Aorta (tissue), 5 donors: ENCODE measurements at regions not wholly inside any gene's neighbourhood (a gene's known extent, or its start where the extent isn't known, plus 50 kb on each side); places are given as distances from the start of the nearest gene placed in this dataset.

Experiments used
- ATAC-seq: fragments of 200-7000 bp; cut with Tn5 transposase; one replicate; pipeline ENCODE4 v1.9.1; 2022; ENCODE audit warnings: moderate library complexity; ENCODE audit not compliant: low FRiP score
- DNase-seq, 2 donors: peaks; one replicate each; pipeline ENCODE4 v3.0.0-alpha.2; 2020
- H3K27ac ChIP-seq, 2 donors: one replicate each; pipeline ENCODE4 v1.5.1; 2013; ENCODE audit warnings: low read length in 2 of 2, mild to moderate bottlenecking in 2 of 2, moderate library complexity in 2 of 2, control low read depth in 1 of 2, inconsistent platforms in 1 of 2, low read depth in 1 of 2
- H3K27me3 ChIP-seq, 2 donors: one replicate each; pipeline ENCODE4 v1.6.1; 2013; ENCODE audit warnings: control low read depth in 1 of 2, low read length in 1 of 2, mild to moderate bottlenecking in 1 of 2, moderate library complexity in 1 of 2; ENCODE audit not compliant: insufficient read depth in 2 of 2, control insufficient read depth in 1 of 2
- H3K36me3 ChIP-seq, 2 donors: one replicate each; pipeline ENCODE4 v1.6.1; 2013; ENCODE audit warnings: control low read depth in 1 of 2, low read length in 1 of 2, mild to moderate bottlenecking in 1 of 2; ENCODE audit not compliant: insufficient read depth in 2 of 2, control insufficient read depth in 1 of 2
- H3K4me1 ChIP-seq, 2 donors: one replicate each; pipeline ENCODE4 v1.6.1; 2013; ENCODE audit warnings: low read length in 2 of 2, control low read depth in 1 of 2, mild to moderate bottlenecking in 1 of 2, moderate library complexity in 1 of 2; ENCODE audit not compliant: insufficient read depth in 2 of 2, control insufficient read depth in 1 of 2
- H3K4me3 ChIP-seq, 2 donors: one replicate each; pipeline ENCODE4 v1.5.1; 2013; ENCODE audit warnings: low read length in 2 of 2, control low read depth in 1 of 2, mild to moderate bottlenecking in 1 of 2
- H3K9me3 ChIP-seq: one replicate; pipeline ENCODE4 v1.6.1; 2013; ENCODE audit warnings: mild to moderate bottlenecking, low read length; ENCODE audit not compliant: control insufficient read depth
- WGBS, 2 donors: extraction: QIAGEN DNeasy Blood & Tissue Kit; methylation state at CpG; one replicate each; pipeline ENCODE4 v1.1.7; 2013; 5-methylcytosine and 5-hydroxymethylcytosine counted together
- intact Hi-C, 2 donors: fragments of 100-400 bp; cut with DNase I; formaldehyde crosslinking; loops; one replicate each; pipeline versions ENCODE4 v1.14.2 to v1.15.0; 2022
- donor health status: healthy with polysubstance abuse.
- donor health status: Bipolar disorder and iron deficiency.
- donor health status: DM: no; HTN: no; CAD: no.
- donor health status: DM: no; HTN: no; CAD: no.
- donor health status: DM: yes; HTN: yes; CAD: no.

- H3K36me3 ChIP-seq: no peaks in the 10 kb centered on the region
- no peaks in the 10 kb centered on the region for H3K4me1 ChIP-seq
- intact Hi-C loops: no loop called here
- no peaks in the 10 kb centered on the region for H3K27me3 ChIP-seq
- DNase-seq (no peak), ATAC-seq (no peak)
- H3K27ac ChIP-seq: no peak overlapping the region
- H3K4me3 ChIP-seq: no peak overlapping the region
- WGBS, 2 donors: 70 to 78% methylated on average over 5 of the region's 5 CpGs
- no peaks in the 10 kb centered on the region for H3K9me3 ChIP-seq
Observed at GRCh38 chr4:180637616-180638015, 1605.6 kb upstream of the TENM3 start.

GRCh38 chr4:180640193-180640592 lies 1603.0 kb upstream of the TENM3 start:
- intact Hi-C loops: no loop called here
- no peak for DNase-seq
- H3K27me3 ChIP-seq: no peaks in the 10 kb centered on the region

GRCh38 chr4:180641495-180641894 lies 1601.7 kb upstream of the TENM3 start:
- ATAC-seq (no peak), DNase-seq (no peak)
- Histone ChIP-seq H3K27me3 (no peaks in the 10 kb centered on the region), H3K27ac (no peak overlapping the region), H3K9me3 (no peaks in the 10 kb centered on the region), H3K4me3 (no peak overlapping the region), H3K36me3 (no peaks in the 10 kb centered on the region), H3K4me1 (no peaks in the 10 kb centered on the region)
- 50 to 52% methylated on average over 4 of the region's 4 CpGs for WGBS, 2 donors
- intact Hi-C loops: no loop called here

More at GRCh38 chr4:180640193-180640592, 1603.0 kb upstream of the TENM3 start:
- Histone ChIP-seq H3K27ac (no peak overlapping the region), H3K4me3 (no peak overlapping the region), H3K9me3 (no peaks in the 10 kb centered on the region), H3K36me3 (no peaks in the 10 kb centered on the region), H3K4me1 (no peaks in the 10 kb centered on the region)
- 37 to 48% methylated on average over 2 of the region's 2 CpGs for WGBS, 2 donors
- no peak for ATAC-seq

- Histone ChIP-seq H3K27me3 (no peaks in the 10 kb centered on the region), H3K9me3 (no peaks in the 10 kb centered on the region), H3K4me1 (no peaks in the 10 kb centered on the region), H3K27ac (no peak overlapping the region), H3K4me3 (no peak overlapping the region), H3K36me3 (no peaks in the 10 kb centered on the region)
- no peak for DNase-seq
- ATAC-seq: no peak
- WGBS, 2 donors: 94 to 97% methylated on average over 9 of the region's 9 CpGs
- intact Hi-C loops: no loop called here
Observed at GRCh38 chr4:180642732-180643131, 1600.5 kb upstream of the TENM3 start.

- H3K4me3 ChIP-seq: no peak overlapping the region
- intact Hi-C loops: no loop called here
Observed at GRCh38 chr4:180650273-180650672, 1592.9 kb upstream of the TENM3 start.

GRCh38 chr4:180652533-180652932 lies 1590.7 kb upstream of the TENM3 start:
- WGBS, 2 donors: 67 to 69% methylated on average over 1 of the region's 1 CpG
- intact Hi-C loops: no loop called here
- peaks cover 0 to 2% of the 10 kb centered on the region in 2 donors for H3K4me1 ChIP-seq
- H3K27ac ChIP-seq: no peak overlapping the region
- peaks cover 0 to 2% of the 10 kb centered on the region in 2 donors for H3K27me3 ChIP-seq
- no peaks in the 10 kb centered on the region for H3K9me3 ChIP-seq
- no peak overlapping the region for H3K4me3 ChIP-seq
- no peak for ATAC-seq
- H3K36me3 ChIP-seq: no peaks in the 10 kb centered on the region
- DNase-seq: no peak

More at GRCh38 chr4:180650273-180650672, 1592.9 kb upstream of the TENM3 start:
- Histone ChIP-seq H3K4me1 (no peaks in the 10 kb centered on the region), H3K9me3 (no peaks in the 10 kb centered on the region), H3K27me3 (peaks cover 0 to 2% of the 10 kb centered on the region in 2 donors), H3K27ac (no peak overlapping the region), H3K36me3 (no peaks in the 10 kb centered on the region)
- no peak for ATAC-seq
- DNase-seq: no peak
- 67 to 74% methylated on average over 4 of the region's 4 CpGs for WGBS, 2 donors

GRCh38 chr4:180655886-180656285 lies 1587.3 kb upstream of the TENM3 start:
- H3K4me3 ChIP-seq: no peak overlapping the region
- no peaks in the 10 kb centered on the region for H3K36me3 ChIP-seq
- ATAC-seq (no peak), DNase-seq (no peak)
- no peaks in the 10 kb centered on the region for H3K9me3 ChIP-seq
- no peak overlapping the region for H3K27ac ChIP-seq
- intact Hi-C loops: no loop called here
- peaks cover 0 to 2% of the 10 kb centered on the region in 2 donors for H3K27me3 ChIP-seq
- WGBS, 2 donors: 31 to 37% methylated on average over 3 of the region's 3 CpGs
- peaks cover 0 to 2% of the 10 kb centered on the region in 2 donors for H3K4me1 ChIP-seq

- Histone ChIP-seq H3K27me3 (no peaks in the 10 kb centered on the region), H3K27ac (no peak overlapping the region), H3K4me1 (peaks cover 0 to 2% of the 10 kb centered on the region in 2 donors), H3K9me3 (no peaks in the 10 kb centered on the region), H3K36me3 (no peaks in the 10 kb centered on the region), H3K4me3 (no peak overlapping the region)
- intact Hi-C loops: no loop called here
- 94% methylated on average over 7 of the region's 7 CpGs for WGBS, 2 donors
- no peak for ATAC-seq
- no peak for DNase-seq
Observed at GRCh38 chr4:180657881-180658280, 1585.3 kb upstream of the TENM3 start.

GRCh38 chr4:180664766-180665368 lies 1578.3 kb upstream of the TENM3 start:
- ATAC-seq (peak; percentile 79), DNase-seq (no peak)
- no peak overlapping the region for H3K4me3 ChIP-seq
- WGBS, 2 donors: 2 to 4% methylated on average over 5 of the region's 5 CpGs
- no peaks in the 10 kb centered on the region for H3K36me3 ChIP-seq
- H3K9me3 ChIP-seq: no peaks in the 10 kb centered on the region
- no peak overlapping the region for H3K27ac ChIP-seq
- no peaks in the 10 kb centered on the region for H3K4me1 ChIP-seq
- intact Hi-C loops: no loop called here
- no peaks in the 10 kb centered on the region for H3K27me3 ChIP-seq
